ENCODE measurements at regions not wholly inside any gene's neighbourhood (a gene's known extent, or its start where the extent isn't known, plus 50 kb on each side); places are given as distances from the start of the nearest gene placed in this dataset.
"Not testable (repeated sequence)": the region's sequence is repeated elsewhere in the genome, so short reads cannot be mapped to it uniquely, and the experiment has no call there.

GRCh38 chr15:69691307-69692015 is 238.8 kb downstream of the RPLP1 start:
- CTCF ChIA-PET, result no interaction called here
- POLR2A ChIA-PET, result no interaction called here

DNA sequence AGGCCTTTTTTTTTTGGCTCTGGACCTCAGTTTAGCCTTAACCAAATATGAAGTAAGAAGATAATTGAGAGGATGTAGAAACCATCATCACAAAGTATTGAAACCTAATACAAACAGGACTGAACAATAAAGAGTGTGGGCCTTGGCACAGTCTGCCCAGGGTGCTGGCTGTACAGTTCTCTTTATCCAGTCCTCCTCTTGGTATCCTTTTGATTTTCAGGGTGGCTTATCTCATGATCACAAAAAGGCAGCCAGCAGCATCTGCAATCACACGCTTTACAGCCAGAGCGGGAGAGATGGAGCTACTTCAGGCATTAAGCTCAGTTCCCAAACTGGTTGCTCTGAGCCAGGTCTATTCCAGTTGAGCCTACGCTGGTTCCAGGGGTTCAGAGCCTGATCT is 239.7 kb downstream of the RPLP1 start:
- CTCF ChIA-PET, result no interaction called here

GRCh38 chr15:69693059-69693458 is 240.4 kb downstream of the RPLP1 start:
- POLR2A ChIA-PET, result no interaction called here
- CTCF ChIA-PET, result no interaction called here

More for the DNA sequence above, 239.7 kb downstream of the RPLP1 start:
- POLR2A ChIA-PET, result no interaction called here

GRCh38 chr15:69696946-69697345 is 244.3 kb downstream of the RPLP1 start:
- POLR2A ChIA-PET, result no interaction called here
- CTCF ChIA-PET, result no interaction called here

- CTCF ChIA-PET, result no interaction called here
Observed at GRCh38 chr15:69697916-69698315, 245.3 kb downstream of the RPLP1 start.

DNA sequence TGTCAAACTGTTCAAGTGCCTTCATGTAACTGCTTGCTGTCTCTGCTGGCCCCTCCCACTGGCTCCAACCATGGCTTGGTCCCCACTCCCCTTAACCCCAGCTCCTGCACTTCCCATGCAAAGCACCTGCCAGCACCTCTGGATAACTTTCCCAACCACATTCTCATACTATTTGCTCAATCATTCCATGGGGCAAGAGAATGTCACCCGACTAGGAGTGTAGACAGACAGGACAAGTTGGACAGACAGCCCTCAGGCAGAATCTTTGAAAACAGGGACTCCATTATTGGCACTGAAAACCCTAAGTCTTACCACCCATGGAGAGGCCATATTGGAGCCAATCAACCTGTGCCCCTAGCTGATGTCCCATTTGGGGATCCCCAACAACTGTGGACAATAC is 246.5 kb downstream of the RPLP1 start:
- ChIA-PET POLR2A (no interaction called here), CTCF (interaction anchor here (0.6 kb wide), 1 partner anchor 219 kb away, joined by 3 read pairs; no protein-coding TSS in a partner anchor)

More at GRCh38 chr15:69697916-69698315, 245.3 kb downstream of the RPLP1 start:
- POLR2A ChIA-PET, result no interaction called here

DNA sequence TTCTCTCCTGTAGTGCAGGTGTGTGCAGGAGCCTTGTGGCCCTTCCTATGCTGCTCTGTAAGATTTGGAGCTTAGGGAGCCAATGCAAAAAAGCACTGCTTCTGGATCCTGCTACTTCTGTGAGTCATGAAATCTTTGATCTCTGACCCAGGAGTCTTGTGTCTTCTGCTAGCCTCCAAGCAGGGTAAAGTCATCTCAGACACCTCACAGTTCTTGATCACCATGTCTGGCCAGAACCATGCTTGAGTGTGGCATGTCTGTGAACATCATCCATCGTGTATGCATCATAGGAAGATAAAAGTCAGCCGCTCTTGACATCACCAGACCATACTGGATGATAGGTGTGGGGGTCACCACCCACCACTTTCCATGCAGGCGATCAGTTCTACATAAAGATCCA is 247.8 kb downstream of the RPLP1 start:
- POLR2A ChIA-PET, result no interaction called here
- CTCF ChIA-PET, result no interaction called here

GRCh38 chr15:69701198-69701597 is 248.6 kb downstream of the RPLP1 start:
- POLR2A ChIA-PET, result no interaction called here
- CTCF ChIA-PET, result interaction anchor here (0.5 kb wide), 1 partner anchor 255 kb away, joined by 3 read pairs; no protein-coding TSS in a partner anchor

DNA sequence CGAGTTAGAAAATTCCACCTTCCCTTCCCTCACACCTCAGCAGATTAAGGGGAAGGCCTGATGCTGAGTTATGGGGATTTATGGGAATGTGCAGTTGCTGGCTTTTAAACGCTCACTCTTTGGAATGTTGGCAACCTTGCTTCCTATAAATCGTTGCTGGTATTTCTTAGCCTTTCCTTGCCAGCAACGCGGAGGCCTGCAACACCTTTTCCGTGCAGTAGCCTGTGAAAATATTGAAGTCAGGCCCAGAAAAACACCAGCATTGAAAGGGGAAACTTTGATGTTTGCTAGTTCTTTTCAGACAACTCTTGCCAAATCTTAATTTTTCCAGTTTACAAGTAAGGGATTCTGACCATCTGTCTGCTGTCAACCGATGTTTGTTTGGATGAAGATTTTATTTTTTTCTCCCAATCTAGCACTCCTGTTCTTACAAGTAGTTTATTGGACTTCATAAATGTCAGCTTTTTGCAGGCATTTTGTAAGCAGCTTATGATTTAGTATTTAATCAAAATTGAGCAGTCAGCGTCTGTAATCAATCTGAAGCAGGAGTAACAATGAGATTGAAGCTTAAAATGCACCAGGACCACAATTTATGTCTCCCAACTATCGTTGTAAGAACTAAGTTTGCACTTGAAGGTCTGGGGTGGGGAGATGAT is 251.0 kb downstream of the RPLP1 start:
- ChIA-PET POLR2A (no interaction called here), CTCF (no interaction called here)

DNA sequence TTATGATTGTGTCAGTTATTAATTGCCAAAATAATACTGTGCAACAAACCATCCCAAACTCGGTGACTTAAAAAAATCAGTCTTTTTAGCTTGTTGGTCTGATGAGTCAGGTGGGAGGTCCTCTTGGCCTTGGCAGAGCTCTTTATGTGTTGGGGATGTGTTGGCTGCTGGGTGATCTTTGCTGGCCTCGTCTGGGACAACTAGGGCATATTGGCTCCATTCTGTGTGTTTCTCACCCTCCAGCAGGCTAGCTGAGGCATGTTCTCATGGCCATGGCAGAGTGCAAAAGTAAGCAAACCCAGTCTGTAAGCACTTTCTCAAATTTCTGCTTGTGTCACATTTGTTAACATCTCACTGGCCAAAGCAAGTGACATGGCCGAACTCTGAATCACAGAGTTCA is 251.6 kb downstream of the RPLP1 start:
- ChIA-PET CTCF (no interaction called here), POLR2A (no interaction called here)

DNA sequence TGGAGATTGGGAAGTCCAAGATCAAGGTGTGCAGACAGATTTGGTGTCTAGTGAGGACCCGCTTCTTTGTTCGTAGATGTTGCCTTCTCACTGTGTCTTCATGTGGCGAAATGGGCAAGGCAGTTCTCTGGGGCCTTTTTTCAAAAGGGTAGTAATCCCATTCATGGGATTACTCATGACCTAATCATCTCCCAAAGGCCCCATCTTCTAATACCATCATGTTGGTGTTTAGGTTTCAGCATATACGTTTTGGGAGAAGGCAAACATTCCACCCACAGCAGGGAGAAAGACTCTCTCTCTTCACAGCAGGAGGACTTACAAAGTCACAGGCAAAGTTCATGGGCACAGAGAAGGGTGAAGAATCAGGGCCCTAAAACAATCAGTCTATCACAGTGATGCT is 252.1 kb downstream of the RPLP1 start:
- CTCF ChIA-PET, result no interaction called here
- POLR2A ChIA-PET, result no interaction called here

- ChIA-PET POLR2A (no interaction called here), CTCF (interaction anchor here (0.6 kb wide), 1 partner anchor 60 kb away, joined by 3 read pairs; no protein-coding TSS in a partner anchor)
Observed at GRCh38 chr15:69706353-69707097, 253.9 kb downstream of the RPLP1 start.

- CTCF ChIA-PET, POLR2A ChIA-PET: not testable (repeated sequence)
Observed at GRCh38 chr15:69707241-69707640, 254.6 kb downstream of the RPLP1 start.

- POLR2A ChIA-PET, CTCF ChIA-PET: not testable (repeated sequence)
Observed at GRCh38 chr15:69708436-69709122, 256.0 kb downstream of the RPLP1 start.

DNA sequence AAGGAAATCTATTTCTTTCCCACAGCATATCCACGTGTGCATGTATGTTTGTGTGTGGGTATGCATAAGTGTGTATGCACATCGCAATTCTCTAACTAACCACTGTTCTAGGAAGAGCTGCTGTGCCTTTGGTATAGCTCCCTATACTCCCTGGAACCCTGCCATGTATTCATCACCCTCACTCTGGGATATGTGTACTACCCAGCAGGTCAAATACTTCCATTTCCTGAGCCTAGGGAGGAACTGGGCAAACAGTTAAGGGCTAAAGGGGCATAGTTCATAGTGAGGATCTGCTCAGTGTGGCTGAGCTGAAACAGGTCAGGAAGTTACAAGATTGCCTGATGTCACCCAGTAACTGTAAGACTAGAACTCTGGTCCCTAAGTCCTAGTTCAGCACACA is 260.4 kb downstream of the RPLP1 start:
- ChIA-PET POLR2A (no interaction called here), CTCF (interaction anchor here (1.1 to 1.6 kb wide), 2 partner anchors 16 to 385 kb away, joined by 4 read pairs; partner anchors contain the start of gene TLE3)

DNA sequence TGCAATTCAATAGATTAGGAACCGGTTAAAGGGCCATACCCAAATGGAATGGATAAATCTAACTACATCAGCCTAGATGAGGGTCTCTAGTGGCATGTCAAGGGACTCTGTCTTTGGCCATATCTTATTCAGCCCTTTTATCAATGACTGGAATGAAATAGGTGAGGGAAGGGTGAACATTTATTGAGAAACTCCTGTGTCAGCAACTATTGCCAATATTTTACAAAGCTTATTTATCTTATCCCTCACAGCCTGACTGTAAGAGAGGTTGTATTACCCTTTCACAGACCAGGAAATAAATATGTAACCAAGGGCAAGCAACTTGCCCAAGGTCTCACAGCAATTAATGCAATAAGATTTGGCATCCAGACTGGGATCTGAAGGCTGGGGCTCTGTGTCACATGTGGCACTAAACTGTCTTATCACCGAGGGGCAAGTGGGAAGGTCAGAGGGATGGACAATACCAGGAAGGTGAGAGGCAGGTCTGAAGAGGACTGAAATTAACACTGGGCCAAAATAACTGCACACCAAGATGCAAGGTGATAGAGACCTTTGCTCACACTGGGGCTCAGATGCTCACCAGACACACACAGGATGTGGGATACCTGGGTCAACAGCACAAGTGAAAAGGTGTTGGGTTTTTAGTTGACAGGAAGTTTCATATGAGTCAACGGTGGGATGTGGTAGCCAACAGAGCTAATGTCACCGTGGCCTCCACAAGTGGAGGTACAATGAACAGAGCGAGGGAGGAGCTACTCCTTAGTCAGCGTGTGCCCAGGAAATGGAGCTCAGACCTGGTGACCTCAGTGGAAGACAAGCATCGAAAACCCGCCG is 261.3 kb downstream of the RPLP1 start:
- CTCF ChIA-PET, result interaction anchor here (1.0 to 1.6 kb wide), 2 partner anchors 384 to 587 kb away, joined by 3 to 4 read pairs; partner anchors contain the start of gene TLE3

GRCh38 chr15:69715210-69715609 is 262.6 kb downstream of the RPLP1 start:
- ChIA-PET CTCF (no interaction called here), POLR2A (interaction anchor here (1.1 kb wide), 1 partner anchor 43 kb away, joined by 3 read pairs; no protein-coding TSS in a partner anchor)

More for the DNA sequence above, 261.3 kb downstream of the RPLP1 start:
- POLR2A ChIA-PET, result interaction anchor here (0.7 to 1.2 kb wide), 4 partner anchors 32 to 384 kb away, joined by 3 to 7 read pairs (median 3); partner anchors contain the start of gene TLE3

DNA sequence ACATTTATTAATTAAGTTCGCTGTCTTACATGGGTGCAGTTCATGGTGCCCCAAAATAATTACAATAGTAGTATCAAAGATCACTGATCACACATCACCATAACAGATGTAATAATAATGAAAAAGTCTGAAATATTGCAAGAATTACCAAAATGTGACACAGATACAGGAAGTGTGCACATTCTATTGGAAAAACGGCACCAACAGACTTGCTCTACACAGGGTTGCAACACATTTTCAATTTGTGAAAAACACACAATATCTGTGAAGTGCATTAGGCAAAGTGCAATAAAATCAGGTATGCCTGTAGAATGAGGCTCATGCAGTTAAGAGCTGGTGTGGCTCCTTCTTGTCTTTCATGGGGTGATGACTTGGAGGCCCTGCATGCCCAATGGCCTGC is 265.8 kb downstream of the RPLP1 start:
- POLR2A ChIA-PET, result interaction anchor here (1.2 kb wide), 1 partner anchor 380 kb away, joined by 3 read pairs; the partner anchor contains the start of gene TLE3
- CTCF ChIA-PET, result interaction anchor here (1.3 kb wide), 1 partner anchor 251 kb away, joined by 3 read pairs; no protein-coding TSS in a partner anchor

DNA sequence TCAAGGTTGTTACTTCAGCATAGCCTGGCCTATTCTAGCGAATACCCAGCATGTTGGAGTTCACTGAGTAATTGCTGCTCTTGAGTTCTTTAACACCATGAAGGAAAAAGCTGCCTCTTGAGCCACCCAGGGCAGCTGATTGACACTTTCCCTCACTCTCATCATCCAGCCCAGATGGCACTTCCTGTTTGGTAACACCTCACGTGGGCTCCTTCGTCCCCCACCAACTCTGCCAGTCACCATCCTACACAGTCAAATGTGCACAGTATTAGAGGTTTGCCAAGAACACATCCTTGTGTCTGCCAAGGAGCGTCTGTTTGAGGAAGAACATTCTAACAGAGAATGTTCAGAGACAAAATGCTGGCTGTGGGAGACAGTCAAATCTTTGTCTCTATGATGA is 266.3 kb downstream of the RPLP1 start:
- POLR2A ChIA-PET, result interaction anchor here (1.2 kb wide), 1 partner anchor 379 kb away, joined by 3 read pairs; the partner anchor contains the start of gene TLE3
- CTCF ChIA-PET, result interaction anchor here (1.3 kb wide), 1 partner anchor 251 kb away, joined by 3 read pairs; no protein-coding TSS in a partner anchor

All from activated CD8-positive, alpha-beta memory T cell treated with anti-CD3 and anti-CD28 coated beads for 36 hours (primary cell).